AG09309 (cell line): ENCODE measurements at regions not wholly inside any gene's neighbourhood (a gene's known extent, or its start where the extent isn't known, plus 50 kb on each side); places are given as distances from the start of the nearest gene placed in this dataset.

Experiments
- DNase-seq: peaks from one replicate; pipeline ENCODE4 v3.0.0-alpha.2; 2010; ENCODE audit warnings: low read depth
- H3K4me3 ChIP-seq: 2 replicates; pipeline ENCODE4 v1.5.1; 2011; ENCODE audit warnings: mild to moderate bottlenecking, low read depth, low read length, moderate library complexity; ENCODE audit not compliant: control insufficient read depth
- CTCF ChIP-seq: IDR thresholded peaks from 2 replicates; pipeline ENCODE4 v1.5.1; 2011; ENCODE audit warnings: mild to moderate bottlenecking, low read depth, low read length, inconsistent platforms; ENCODE audit not compliant: insufficient read depth, control insufficient read depth; ENCODE audit errors: missing control alignments

- no peak overlapping the region for H3K4me3 ChIP-seq
- no peak for DNase-seq
- no peak for TF ChIP-seq CTCF
Observed at GRCh38 chr22:35170716-35171697, 86.3 kb upstream of the HMGXB4 start.

DNA sequence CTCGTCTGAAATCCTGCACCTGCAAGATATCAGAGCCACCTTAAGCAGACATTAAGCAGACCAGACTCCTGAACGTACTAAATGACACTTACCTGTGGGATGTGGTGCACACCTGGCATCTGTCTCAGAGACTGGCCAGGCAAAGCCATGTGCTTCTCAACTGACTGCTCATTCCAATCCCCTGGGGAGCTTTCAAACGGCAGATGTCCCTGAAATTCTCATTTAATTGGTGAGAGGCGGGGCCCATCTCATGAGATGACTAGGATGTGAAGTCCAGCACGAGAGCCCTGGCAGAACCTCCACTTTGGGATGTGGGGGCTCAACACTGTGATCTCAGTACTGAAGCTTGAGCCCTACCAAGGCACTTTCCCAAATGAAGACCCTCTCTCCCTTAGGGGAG lies 84.9 kb upstream of the HMGXB4 start:
- no peak overlapping the region for H3K4me3 ChIP-seq
- DNase-seq = no peak
- no peak for TF ChIP-seq CTCF

DNA sequence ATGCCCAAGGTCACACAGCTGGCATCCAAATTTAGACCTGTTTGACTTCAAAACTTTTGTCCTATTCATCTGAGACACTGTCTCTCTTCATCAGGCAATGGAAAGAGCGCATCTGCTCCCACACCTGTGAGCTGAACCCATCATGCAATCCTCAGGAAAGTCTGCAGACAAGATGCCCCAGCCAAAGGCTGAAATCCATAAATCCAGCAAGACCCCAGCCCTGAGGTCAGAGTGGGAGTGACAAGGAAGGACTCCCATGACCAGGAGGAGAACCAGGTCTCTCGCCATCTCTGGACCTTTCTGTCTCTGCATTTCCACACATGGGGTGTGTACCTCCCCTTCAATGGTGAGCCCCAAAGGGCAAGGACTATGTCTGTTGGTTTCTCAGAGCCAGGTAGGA lies 83.6 kb upstream of the HMGXB4 start:
- no peak for TF ChIP-seq CTCF
- H3K4me3 ChIP-seq = no peak overlapping the region
- no peak for DNase-seq

DNA sequence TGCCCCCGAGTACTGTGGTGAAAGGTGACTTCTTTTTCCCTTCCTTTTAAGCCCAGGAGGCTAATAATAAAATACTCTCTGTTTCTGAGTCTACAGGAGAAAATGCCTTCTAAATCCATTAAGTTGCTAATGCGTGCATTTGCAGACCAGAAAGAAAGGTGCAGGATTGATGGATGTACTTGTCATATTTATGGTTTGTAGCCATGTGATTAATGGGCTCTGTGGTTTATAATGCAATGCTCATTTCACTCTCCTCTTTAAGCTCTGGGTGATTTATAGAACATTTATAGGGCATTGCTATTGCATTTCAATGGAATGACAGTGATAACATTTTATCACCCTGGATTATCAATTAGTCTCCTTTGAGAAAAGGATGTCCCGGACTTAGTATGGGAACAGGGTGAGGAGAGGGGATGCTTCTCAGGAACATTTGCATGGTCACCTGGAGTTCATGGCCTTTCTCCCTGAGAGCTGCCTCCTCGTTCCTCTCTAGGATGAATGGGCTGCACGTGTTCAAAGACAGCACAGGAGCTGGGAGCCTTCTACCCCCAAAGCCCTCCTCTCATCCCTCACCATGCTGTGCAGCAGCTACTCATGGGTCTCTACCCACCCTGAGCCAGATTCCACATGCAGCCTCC lies 82.8 kb upstream of the HMGXB4 start:
- DNase-seq = no peak
- no peak overlapping the region for H3K4me3 ChIP-seq
- TF ChIP-seq CTCF = no peak

DNA sequence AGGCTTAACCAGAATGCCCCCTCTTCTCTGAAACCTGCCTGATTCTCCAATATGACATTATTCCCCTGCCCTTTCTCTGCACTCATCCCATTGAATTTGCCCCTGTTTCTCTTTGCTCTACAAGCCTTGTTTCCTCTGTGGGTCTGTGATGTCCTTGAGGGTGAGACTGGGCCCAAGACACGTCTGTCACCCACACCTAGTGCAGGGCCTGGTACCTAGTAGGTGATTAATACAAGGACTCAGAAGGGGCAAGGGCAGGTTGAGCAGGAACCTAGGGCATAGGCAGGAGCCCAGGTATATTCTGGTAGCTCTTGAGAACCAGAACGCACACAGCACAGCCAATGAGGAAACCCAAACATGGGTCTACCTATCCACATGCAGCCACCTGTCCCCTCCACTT lies 81.9 kb upstream of the HMGXB4 start:
- no peak for TF ChIP-seq CTCF
- no peak for DNase-seq
- no peak overlapping the region for H3K4me3 ChIP-seq

DNA sequence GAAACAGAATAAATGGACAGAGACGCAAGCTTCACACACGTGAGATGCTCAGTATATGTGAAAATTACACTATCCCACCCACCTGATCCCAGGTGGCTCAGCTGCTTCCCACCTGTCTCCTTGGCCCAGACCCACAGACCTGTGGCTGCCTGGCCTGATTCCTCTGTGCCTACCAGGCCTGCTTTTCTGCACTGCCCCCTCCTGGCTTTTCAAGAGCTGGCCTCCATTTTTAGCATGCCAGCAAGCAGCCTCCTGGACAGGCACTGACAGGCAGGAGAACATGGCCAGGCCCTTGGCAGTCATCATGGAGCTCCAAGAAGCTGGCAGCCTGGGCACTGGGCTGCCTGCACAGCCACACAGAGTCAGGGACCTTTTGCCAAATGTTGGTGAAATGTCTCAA lies 79.5 kb upstream of the HMGXB4 start:
- no peak overlapping the region for H3K4me3 ChIP-seq
- no peak for DNase-seq
- TF ChIP-seq CTCF = no peak
